PFSK-1 (cell line): ENCODE measurements at regions not wholly inside any gene's neighbourhood (a gene's known extent, or its start where the extent isn't known, plus 50 kb on each side); places are given as distances from the start of the nearest gene placed in this dataset.

Source experiments
- FOXP2 ChIP-seq: optimal IDR thresholded peaks from 2 replicates; pipeline ENCODE3; 2011; ENCODE audit warnings: borderline replicate concordance, control low read depth, inconsistent platforms; ENCODE audit not compliant: insufficient read depth; ENCODE audit errors: extremely low read length, extremely low read depth
- POLR2AphosphoS5 ChIP-seq: IDR thresholded peaks from 2 replicates; pipeline ENCODE4 v1.6.1; 2012; ENCODE audit warnings: low read depth, mild to moderate bottlenecking, control low read depth, low read length, moderate library complexity
- SIN3A ChIP-seq: IDR thresholded peaks from 2 replicates; pipeline ENCODE4 v1.6.1; 2012; ENCODE audit warnings: mild to moderate bottlenecking, low read length, moderate library complexity, borderline replicate concordance; ENCODE audit not compliant: insufficient read depth
- TAF1 ChIP-seq: IDR thresholded peaks from 2 replicates; pipeline ENCODE4 v1.6.1; 2012; ENCODE audit warnings: low read length, control low read depth, borderline replicate concordance; ENCODE audit not compliant: insufficient read depth
- TF ChIP-seq, protein P1 (sequence below), 2 experiments: IDR thresholded peaks; 2 replicates each; pipeline versions ENCODE4 v1.6.1 to v1.8.0; 2011 to 2012; ENCODE audit warnings: low read depth in 2 of 2, low read length in 2 of 2, control low read depth in 1 of 2, inconsistent platforms in 1 of 2, mild to moderate bottlenecking in 1 of 2, moderate library complexity in 1 of 2; ENCODE audit not compliant: insufficient read depth in 1 of 2

DNA sequence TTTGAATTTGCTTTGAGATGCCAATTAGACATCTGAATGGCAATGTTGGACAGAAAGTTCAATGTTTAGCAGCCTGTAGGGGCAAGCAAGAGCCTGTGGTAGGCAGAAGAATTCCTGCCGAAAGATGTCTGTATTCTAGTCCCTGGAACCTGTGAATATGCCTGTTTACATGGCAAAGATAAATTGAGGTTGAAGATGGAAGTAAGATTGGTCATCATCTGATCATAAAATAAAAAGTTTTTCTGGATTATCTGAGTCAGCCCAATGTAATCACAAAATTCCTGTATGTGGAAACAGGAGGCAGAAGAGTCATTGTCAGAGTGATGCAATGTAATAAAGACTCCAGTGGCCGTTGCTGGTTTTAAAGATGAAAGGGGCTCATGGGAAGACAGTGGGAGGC is 430.5 kb downstream of the MDFIC start:
- TF ChIP-seq POLR2AphosphoS5: no peak
- no peak for TF ChIP-seq FOXP2
- TF ChIP-seq, protein P1, sequence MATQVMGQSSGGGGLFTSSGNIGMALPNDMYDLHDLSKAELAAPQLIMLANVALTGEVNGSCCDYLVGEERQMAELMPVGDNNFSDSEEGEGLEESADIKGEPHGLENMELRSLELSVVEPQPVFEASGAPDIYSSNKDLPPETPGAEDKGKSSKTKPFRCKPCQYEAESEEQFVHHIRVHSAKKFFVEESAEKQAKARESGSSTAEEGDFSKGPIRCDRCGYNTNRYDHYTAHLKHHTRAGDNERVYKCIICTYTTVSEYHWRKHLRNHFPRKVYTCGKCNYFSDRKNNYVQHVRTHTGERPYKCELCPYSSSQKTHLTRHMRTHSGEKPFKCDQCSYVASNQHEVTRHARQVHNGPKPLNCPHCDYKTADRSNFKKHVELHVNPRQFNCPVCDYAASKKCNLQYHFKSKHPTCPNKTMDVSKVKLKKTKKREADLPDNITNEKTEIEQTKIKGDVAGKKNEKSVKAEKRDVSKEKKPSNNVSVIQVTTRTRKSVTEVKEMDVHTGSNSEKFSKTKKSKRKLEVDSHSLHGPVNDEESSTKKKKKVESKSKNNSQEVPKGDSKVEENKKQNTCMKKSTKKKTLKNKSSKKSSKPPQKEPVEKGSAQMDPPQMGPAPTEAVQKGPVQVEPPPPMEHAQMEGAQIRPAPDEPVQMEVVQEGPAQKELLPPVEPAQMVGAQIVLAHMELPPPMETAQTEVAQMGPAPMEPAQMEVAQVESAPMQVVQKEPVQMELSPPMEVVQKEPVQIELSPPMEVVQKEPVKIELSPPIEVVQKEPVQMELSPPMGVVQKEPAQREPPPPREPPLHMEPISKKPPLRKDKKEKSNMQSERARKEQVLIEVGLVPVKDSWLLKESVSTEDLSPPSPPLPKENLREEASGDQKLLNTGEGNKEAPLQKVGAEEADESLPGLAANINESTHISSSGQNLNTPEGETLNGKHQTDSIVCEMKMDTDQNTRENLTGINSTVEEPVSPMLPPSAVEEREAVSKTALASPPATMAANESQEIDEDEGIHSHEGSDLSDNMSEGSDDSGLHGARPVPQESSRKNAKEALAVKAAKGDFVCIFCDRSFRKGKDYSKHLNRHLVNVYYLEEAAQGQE (IDR thresholded peaks at IDR 0.05; ENCODE audit: insufficient read depth in 1 of 2, low read depth in 2 of 2, low read length in 2 of 2): no peak
- no peak for TF ChIP-seq SIN3A
- no peak for TF ChIP-seq TAF1

GRCh38 chr7:115350764-115351163 is 428.9 kb downstream of the MDFIC start:
- TF ChIP-seq FOXP2: no peak
- TF ChIP-seq, protein P1 (IDR thresholded peaks at IDR 0.05; ENCODE audit: insufficient read depth in 1 of 2, low read depth in 2 of 2, low read length in 2 of 2): no peak
- no peak for TF ChIP-seq TAF1
- TF ChIP-seq POLR2AphosphoS5: no peak
- TF ChIP-seq SIN3A: no peak

DNA sequence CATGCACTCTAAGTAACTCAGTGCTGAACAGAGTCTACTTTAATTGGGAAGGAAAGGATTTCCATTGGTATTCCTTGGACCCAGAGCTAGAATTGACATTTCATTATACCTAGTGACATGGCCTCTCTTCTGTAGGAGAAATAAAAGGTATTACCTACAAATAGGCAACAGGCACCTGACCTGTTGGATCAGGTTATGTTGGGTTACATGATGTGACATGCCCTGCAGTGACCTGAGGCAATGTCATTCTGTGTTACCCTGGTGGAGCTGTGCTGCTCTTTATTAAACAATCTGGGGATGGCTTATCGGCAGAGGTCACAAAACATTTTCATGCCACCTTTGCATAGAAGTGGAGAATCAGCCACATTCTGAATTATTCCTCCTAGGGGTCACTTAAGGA is 427.7 kb downstream of the MDFIC start:
- TF ChIP-seq SIN3A (no peak), FOXP2 (no peak), POLR2AphosphoS5 (no peak), TAF1 (no peak)
- TF ChIP-seq, protein P1 (IDR thresholded peaks at IDR 0.05; ENCODE audit: insufficient read depth in 1 of 2, low read depth in 2 of 2, low read length in 2 of 2): no peak

- TF ChIP-seq TAF1 (no peak), FOXP2 (no peak), POLR2AphosphoS5 (no peak), SIN3A (no peak)
- TF ChIP-seq, protein P1 (IDR thresholded peaks at IDR 0.05; ENCODE audit: insufficient read depth in 1 of 2, low read depth in 2 of 2, low read length in 2 of 2): no peak
Measured at GRCh38 chr7:115346685-115347084, 424.8 kb downstream of the MDFIC start.

DNA sequence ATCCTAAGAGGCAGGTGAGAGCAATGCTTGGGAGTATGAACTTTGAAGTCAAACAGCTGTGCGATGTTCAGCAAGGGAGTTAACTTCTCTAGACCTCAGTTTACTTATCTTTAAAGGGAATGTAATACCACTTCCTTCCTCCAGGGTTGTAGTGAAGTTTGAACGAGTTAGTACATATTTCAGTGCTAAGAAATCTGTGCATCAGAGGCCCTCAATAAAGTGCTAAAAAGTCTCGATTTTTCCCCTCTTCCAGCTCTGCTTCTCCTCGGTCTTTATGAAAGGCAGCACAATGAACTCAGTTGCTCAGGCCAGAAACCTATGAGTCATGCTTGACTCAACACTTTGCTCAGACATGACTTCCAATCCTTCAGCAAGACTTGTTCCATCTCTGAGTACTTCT is 418.9 kb downstream of the MDFIC start:
- TF ChIP-seq FOXP2 (no peak), TAF1 (no peak), SIN3A (no peak), POLR2AphosphoS5 (no peak)
- TF ChIP-seq, protein P1 (IDR thresholded peaks at IDR 0.05; ENCODE audit: insufficient read depth in 1 of 2, low read depth in 2 of 2, low read length in 2 of 2): no peak
